ENCODE measurements at regions not wholly inside any gene's neighbourhood (a gene's known extent, or its start where the extent isn't known, plus 50 kb on each side); places are given as distances from the start of the nearest gene placed in this dataset.

DNA sequence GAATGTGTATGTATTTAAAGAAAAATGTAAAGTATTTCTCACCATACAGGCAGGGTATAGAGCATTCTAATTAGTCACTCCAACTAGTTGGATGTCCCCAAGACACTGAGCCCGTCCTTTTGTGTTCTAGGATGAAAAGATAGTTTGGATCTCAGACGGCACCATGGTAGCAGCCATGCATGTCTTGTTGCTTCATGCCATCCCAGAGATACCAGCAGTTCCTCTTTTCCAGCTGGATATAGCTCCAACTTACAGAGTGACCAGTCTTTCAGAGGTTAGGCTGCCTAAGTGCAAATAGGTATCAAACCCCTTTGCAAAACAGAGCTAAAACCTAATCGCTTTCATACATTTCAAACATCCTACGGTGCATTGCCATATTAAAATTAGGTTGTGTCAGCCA lies 275.3 kb downstream of the MTX2 start:
- TF ChIP-seq, protein P1, sequence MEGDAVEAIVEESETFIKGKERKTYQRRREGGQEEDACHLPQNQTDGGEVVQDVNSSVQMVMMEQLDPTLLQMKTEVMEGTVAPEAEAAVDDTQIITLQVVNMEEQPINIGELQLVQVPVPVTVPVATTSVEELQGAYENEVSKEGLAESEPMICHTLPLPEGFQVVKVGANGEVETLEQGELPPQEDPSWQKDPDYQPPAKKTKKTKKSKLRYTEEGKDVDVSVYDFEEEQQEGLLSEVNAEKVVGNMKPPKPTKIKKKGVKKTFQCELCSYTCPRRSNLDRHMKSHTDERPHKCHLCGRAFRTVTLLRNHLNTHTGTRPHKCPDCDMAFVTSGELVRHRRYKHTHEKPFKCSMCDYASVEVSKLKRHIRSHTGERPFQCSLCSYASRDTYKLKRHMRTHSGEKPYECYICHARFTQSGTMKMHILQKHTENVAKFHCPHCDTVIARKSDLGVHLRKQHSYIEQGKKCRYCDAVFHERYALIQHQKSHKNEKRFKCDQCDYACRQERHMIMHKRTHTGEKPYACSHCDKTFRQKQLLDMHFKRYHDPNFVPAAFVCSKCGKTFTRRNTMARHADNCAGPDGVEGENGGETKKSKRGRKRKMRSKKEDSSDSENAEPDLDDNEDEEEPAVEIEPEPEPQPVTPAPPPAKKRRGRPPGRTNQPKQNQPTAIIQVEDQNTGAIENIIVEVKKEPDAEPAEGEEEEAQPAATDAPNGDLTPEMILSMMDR (IDR thresholded peaks at IDR 0.05): no peak
- no peak for TF ChIP-seq POLR2A (IDR thresholded peaks at IDR 0.05)
